ENCODE measurements at regions not wholly inside any gene's neighbourhood (a gene's known extent, or its start where the extent isn't known, plus 50 kb on each side); places are given as distances from the start of the nearest gene placed in this dataset.

DNA sequence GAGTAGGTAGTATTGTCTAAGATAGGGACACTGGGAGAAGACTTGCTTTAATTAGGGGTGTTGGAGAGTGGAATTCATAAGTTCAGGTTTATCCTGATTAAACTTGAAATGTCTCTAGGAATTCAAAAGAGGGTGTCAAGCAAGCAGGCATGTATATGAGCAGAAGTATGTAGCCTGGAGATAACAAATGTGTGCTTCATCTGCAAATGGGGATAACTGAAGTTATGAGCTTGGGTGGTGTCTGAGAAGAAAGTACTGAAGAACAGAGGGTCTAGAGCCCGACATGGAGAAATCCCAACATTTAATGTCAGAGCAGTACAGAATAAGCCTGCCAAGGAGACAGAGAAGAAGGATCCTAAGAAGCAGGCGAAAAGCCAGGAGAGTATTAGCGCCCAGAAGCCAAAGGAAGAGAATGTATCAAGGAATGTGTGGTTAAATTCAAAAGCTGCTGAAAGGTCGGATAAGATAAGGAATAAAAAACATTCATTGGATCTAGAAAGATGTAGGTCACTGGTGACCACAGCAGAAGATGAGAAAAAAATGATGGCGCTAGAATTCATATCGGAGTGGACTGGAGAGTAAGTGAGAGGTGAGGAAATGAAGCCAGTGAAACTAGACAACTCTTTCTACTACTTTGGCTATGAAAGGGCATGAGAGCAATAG lies 401.5 kb upstream of the PIK3R1 start:
- TF ChIP-seq, protein P1, sequence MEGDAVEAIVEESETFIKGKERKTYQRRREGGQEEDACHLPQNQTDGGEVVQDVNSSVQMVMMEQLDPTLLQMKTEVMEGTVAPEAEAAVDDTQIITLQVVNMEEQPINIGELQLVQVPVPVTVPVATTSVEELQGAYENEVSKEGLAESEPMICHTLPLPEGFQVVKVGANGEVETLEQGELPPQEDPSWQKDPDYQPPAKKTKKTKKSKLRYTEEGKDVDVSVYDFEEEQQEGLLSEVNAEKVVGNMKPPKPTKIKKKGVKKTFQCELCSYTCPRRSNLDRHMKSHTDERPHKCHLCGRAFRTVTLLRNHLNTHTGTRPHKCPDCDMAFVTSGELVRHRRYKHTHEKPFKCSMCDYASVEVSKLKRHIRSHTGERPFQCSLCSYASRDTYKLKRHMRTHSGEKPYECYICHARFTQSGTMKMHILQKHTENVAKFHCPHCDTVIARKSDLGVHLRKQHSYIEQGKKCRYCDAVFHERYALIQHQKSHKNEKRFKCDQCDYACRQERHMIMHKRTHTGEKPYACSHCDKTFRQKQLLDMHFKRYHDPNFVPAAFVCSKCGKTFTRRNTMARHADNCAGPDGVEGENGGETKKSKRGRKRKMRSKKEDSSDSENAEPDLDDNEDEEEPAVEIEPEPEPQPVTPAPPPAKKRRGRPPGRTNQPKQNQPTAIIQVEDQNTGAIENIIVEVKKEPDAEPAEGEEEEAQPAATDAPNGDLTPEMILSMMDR (IDR thresholded peaks at IDR 0.05; ENCODE audit: insufficient read depth, low read depth, low read length), result no peak
- TF ChIP-seq EZH2 (IDR thresholded peaks at IDR 0.05; ENCODE audit: insufficient read depth, low read length), result no peak

Data from astrocyte (in vitro differentiated cells and primary cell).